Panc1 (cell line): ENCODE measurements at regions not wholly inside any gene's neighbourhood (a gene's known extent, or its start where the extent isn't known, plus 50 kb on each side); places are given as distances from the start of the nearest gene placed in this dataset.

ENCODE experiments used
- ATAC-seq: fragments of 200-7000 bp; cut with Tn5 transposase; 2 replicates; pipeline ENCODE4 v1.9.1; 2020; ENCODE audit warnings: mild to moderate bottlenecking, moderate library complexity
- BruUV-seq: library from RNA; stranded (reverse); fragments of 400-500 nt; replicated peaks from 2 replicates; lab custom pipeline; 2021; lab: Mats Ljungman, UMichigan
- CTCF ChIA-PET: fragments of 300-600 bp; sonication (Branson Sonifier 250); formaldehyde crosslinking; loops from one replicate; lab custom pipeline; 2022; ENCODE audit warnings: antibody characterized with exemption; lab: Charles Lee
- POLR2A ChIA-PET: fragments of 300-600 bp; sonication (Branson Sonifier 250); formaldehyde crosslinking; loops from one replicate; lab custom pipeline; 2022; ENCODE audit warnings: antibody characterized with exemption; lab: Charles Lee
- DNase-seq: peaks from one replicate; pipeline ENCODE4 v3.0.0-alpha.2; 2010; ENCODE audit warnings: low read depth, low spot score
- H3K27ac ChIP-seq: 2 replicates; pipeline ENCODE4 v1.5.1; 2011; ENCODE audit warnings: mild to moderate bottlenecking, low read length, inconsistent platforms
- H3K27me3 ChIP-seq: fragments of 200-500 bp; sonication (Bioruptor generic); 2 replicates; pipeline ENCODE4 v1.6.0; 2014; ENCODE audit warnings: low read length, inconsistent platforms; ENCODE audit not compliant: control insufficient read depth, insufficient read depth
- H3K36me3 ChIP-seq: fragments of 200-500 bp; sonication (Bioruptor generic); 2 replicates; pipeline ENCODE4 v1.5.1; 2014; ENCODE audit warnings: inconsistent platforms, mild to moderate bottlenecking, low read length, moderate library complexity; ENCODE audit not compliant: control insufficient read depth, insufficient read depth
- H3K4me1 ChIP-seq: 2 replicates; pipeline ENCODE4 v1.5.1; 2011; ENCODE audit warnings: inconsistent platforms, mild to moderate bottlenecking, low read length, moderate library complexity; ENCODE audit not compliant: control insufficient read depth, insufficient read depth
- H3K4me3 ChIP-seq, 2 experiments: 2 replicates each; pipeline ENCODE4 v1.5.1; 2011 to 2012; ENCODE audit warnings: low read depth in 2 of 2, low read length in 2 of 2, mild to moderate bottlenecking in 2 of 2, inconsistent platforms in 1 of 2, moderate library complexity in 1 of 2
- H3K9me3 ChIP-seq: fragments of 200-500 bp; sonication (Bioruptor generic); 2 replicates; pipeline ENCODE4 v1.5.1; 2014; ENCODE audit warnings: low read depth, mild to moderate bottlenecking, inconsistent platforms, low read length, moderate library complexity; ENCODE audit not compliant: control insufficient read depth, insufficient read depth
- POLR2AphosphoS5 ChIP-seq: IDR thresholded peaks from 2 replicates; pipeline ENCODE4 v1.6.1; 2012; ENCODE audit warnings: mild to moderate bottlenecking, low read depth, low read length, moderate library complexity
- SIN3A ChIP-seq: IDR thresholded peaks from 2 replicates; pipeline ENCODE4 v1.6.1; 2012; ENCODE audit warnings: low read depth, mild to moderate bottlenecking, low read length, moderate library complexity, borderline replicate concordance; ENCODE audit not compliant: insufficient read depth
- TCF7L2 ChIP-seq: IDR thresholded peaks from 2 replicates; pipeline ENCODE4 v1.6.1; 2011; ENCODE audit warnings: mild to moderate bottlenecking, low read depth, low read length, inconsistent platforms
- in situ Hi-C: cut with HindIII; loops from 2 replicates; pipeline ENCODE4 v1.10.0; 2016; ENCODE audit warnings: low sequenced_read_pairs, low pct_unique_long_range_greater_than_20kb
- intact Hi-C: fragments of 100-400 bp; cut with micrococcal nuclease; formaldehyde crosslinking; loops from one replicate; pipeline ENCODE4 v1.10.0; 2022; ENCODE audit not compliant: unreplicated experiment
- TF ChIP-seq, protein P1 (sequence below), 2 experiments: IDR thresholded peaks; 2 replicates each; pipeline ENCODE4 v1.6.1; 2011 to 2012; ENCODE audit warnings: low read depth in 2 of 2, control low read depth in 1 of 2, low read length in 1 of 2, mild to moderate bottlenecking in 1 of 2, moderate library complexity in 1 of 2; ENCODE audit not compliant: insufficient read depth in 1 of 2
- TF ChIP-seq, protein P2 (sequence below): fragments of 450-650 bp; IDR thresholded peaks from 2 replicates; pipeline ENCODE4 v1.5.1; 2017; ENCODE audit warnings: mild to moderate bottlenecking

DNA sequence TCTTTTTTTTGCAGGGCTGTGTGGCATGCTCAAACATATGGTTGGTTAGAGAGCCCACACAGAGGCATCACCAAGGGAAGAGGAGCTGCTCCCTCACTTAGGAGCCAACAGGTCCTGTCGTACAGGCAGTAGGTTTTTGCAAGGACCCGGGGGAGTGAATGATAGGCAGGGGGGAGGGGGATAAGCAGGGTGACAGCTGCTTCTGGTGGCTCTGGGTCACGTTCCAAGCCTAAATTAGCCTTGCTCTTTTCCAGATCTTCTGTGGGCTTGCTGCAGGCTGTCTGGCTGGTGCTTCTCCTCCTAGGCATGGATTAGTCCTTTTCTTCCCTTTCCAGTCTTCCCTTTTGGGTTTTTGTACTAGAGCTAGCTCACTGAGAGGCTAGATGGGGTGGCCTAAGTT lies 117.7 kb upstream of the PODXL start:
- POLR2A ChIA-PET, result no interaction called here
- Histone ChIP-seq H3K27me3 (peaks cover 17% of the 10 kb centered on the region), H3K4me1 (no peaks in the 10 kb centered on the region), H3K27ac (no peak overlapping the region), H3K36me3 (no peaks in the 10 kb centered on the region), H3K9me3 (no peaks in the 10 kb centered on the region), H3K4me3 (no peak overlapping the region)
- no peak for ATAC-seq
- CTCF ChIA-PET, result no interaction called here
- TF ChIP-seq, protein P1, sequence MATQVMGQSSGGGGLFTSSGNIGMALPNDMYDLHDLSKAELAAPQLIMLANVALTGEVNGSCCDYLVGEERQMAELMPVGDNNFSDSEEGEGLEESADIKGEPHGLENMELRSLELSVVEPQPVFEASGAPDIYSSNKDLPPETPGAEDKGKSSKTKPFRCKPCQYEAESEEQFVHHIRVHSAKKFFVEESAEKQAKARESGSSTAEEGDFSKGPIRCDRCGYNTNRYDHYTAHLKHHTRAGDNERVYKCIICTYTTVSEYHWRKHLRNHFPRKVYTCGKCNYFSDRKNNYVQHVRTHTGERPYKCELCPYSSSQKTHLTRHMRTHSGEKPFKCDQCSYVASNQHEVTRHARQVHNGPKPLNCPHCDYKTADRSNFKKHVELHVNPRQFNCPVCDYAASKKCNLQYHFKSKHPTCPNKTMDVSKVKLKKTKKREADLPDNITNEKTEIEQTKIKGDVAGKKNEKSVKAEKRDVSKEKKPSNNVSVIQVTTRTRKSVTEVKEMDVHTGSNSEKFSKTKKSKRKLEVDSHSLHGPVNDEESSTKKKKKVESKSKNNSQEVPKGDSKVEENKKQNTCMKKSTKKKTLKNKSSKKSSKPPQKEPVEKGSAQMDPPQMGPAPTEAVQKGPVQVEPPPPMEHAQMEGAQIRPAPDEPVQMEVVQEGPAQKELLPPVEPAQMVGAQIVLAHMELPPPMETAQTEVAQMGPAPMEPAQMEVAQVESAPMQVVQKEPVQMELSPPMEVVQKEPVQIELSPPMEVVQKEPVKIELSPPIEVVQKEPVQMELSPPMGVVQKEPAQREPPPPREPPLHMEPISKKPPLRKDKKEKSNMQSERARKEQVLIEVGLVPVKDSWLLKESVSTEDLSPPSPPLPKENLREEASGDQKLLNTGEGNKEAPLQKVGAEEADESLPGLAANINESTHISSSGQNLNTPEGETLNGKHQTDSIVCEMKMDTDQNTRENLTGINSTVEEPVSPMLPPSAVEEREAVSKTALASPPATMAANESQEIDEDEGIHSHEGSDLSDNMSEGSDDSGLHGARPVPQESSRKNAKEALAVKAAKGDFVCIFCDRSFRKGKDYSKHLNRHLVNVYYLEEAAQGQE (IDR thresholded peaks at IDR 0.05; ENCODE audit: insufficient read depth in 1 of 2, low read depth in 2 of 2, low read length in 1 of 2), result no peak
- TF ChIP-seq, protein P2, sequence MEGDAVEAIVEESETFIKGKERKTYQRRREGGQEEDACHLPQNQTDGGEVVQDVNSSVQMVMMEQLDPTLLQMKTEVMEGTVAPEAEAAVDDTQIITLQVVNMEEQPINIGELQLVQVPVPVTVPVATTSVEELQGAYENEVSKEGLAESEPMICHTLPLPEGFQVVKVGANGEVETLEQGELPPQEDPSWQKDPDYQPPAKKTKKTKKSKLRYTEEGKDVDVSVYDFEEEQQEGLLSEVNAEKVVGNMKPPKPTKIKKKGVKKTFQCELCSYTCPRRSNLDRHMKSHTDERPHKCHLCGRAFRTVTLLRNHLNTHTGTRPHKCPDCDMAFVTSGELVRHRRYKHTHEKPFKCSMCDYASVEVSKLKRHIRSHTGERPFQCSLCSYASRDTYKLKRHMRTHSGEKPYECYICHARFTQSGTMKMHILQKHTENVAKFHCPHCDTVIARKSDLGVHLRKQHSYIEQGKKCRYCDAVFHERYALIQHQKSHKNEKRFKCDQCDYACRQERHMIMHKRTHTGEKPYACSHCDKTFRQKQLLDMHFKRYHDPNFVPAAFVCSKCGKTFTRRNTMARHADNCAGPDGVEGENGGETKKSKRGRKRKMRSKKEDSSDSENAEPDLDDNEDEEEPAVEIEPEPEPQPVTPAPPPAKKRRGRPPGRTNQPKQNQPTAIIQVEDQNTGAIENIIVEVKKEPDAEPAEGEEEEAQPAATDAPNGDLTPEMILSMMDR, result no peak
- TF ChIP-seq TCF7L2 (no peak), POLR2AphosphoS5 (no peak), SIN3A (no peak)
- no peak for DNase-seq
- intact Hi-C loops, result no loop called here
- no TSS peak for BruUV-seq
- in situ Hi-C loops, result no loop called here

DNA sequence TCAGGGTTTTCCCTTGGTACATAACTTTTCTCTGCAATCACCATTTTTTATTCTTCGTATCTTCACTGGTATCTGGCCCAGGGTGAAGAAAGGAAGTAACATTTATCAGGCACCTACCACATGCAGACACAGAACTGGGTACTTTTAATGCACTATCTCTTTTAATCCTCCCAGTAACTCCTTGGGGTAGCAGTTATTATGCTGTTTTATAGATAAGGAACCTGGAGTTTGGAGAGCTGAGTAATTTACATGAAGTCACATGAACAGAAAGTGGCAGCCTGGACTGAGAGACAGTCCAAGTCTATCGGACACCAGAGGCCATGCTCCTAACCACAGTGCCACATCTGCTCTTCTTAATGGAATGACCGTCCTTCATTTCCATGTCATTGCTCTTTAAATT lies 117.1 kb upstream of the PODXL start:
- intact Hi-C loops (no loop called here), in situ Hi-C loops (no loop called here)
- Histone ChIP-seq H3K27ac (no peak overlapping the region), H3K36me3 (no peaks in the 10 kb centered on the region), H3K9me3 (no peaks in the 10 kb centered on the region), H3K4me3 (no peak overlapping the region), H3K4me1 (no peaks in the 10 kb centered on the region), H3K27me3 (peaks cover 15% of the 10 kb centered on the region)
- no TSS peak for BruUV-seq
- DNase-seq, result no peak
- ATAC-seq, result no peak
- ChIA-PET POLR2A (no interaction called here), CTCF (no interaction called here)
- TF ChIP-seq, protein P1 (IDR thresholded peaks at IDR 0.05; ENCODE audit: insufficient read depth in 1 of 2, low read depth in 2 of 2, low read length in 1 of 2), result no peak
- TF ChIP-seq TCF7L2 (no peak), SIN3A (no peak)
